GM12874 (cell line): ENCODE measurements at regions not wholly inside any gene's neighbourhood (a gene's known extent, or its start where the extent isn't known, plus 50 kb on each side); places are given as distances from the start of the nearest gene placed in this dataset.

Experiments
- TF ChIP-seq, protein P1 (sequence below): IDR thresholded peaks from 2 replicates; pipeline ENCODE4 v1.5.1; 2011; ENCODE audit warnings: low read depth, mild to moderate bottlenecking, control low read depth, low read length, moderate library complexity; ENCODE audit not compliant: insufficient read depth

DNA sequence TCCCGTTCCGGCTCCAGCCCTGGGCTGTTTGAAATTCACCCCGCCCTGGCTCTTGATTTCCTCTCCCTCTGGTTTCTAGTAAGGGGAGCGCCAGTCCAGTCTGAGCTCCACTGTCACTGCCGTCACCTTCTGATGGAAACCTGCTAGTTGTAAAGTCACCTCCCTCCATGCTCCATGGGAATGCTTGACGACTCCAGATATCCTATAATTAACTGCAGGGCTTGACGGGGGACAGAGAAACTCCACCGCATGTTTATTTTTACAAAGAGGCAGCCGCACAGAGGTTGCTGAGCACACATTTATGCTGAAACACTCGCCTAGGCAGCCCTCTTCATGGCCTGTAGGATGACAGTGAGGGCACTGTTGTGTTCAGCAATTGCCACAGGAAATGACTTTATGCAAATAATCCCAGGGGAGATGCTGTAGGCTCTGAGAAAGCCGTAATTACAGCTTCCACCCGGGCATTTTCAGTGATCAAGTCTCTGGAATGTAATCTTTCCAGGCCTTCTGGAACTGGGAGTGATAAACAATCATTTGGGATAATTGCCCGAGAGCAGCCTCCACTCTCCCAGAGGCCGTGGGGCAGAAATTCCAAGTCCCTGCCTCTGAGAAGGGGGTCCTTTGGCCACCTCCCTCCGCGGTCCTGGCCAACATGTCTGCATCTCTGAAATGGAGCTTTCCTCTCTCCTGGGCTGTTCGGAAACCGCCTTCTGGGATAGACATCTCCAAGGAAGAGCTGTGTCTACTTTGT lies 300.5 kb downstream of the KLF6 start:
- TF ChIP-seq, protein P1, sequence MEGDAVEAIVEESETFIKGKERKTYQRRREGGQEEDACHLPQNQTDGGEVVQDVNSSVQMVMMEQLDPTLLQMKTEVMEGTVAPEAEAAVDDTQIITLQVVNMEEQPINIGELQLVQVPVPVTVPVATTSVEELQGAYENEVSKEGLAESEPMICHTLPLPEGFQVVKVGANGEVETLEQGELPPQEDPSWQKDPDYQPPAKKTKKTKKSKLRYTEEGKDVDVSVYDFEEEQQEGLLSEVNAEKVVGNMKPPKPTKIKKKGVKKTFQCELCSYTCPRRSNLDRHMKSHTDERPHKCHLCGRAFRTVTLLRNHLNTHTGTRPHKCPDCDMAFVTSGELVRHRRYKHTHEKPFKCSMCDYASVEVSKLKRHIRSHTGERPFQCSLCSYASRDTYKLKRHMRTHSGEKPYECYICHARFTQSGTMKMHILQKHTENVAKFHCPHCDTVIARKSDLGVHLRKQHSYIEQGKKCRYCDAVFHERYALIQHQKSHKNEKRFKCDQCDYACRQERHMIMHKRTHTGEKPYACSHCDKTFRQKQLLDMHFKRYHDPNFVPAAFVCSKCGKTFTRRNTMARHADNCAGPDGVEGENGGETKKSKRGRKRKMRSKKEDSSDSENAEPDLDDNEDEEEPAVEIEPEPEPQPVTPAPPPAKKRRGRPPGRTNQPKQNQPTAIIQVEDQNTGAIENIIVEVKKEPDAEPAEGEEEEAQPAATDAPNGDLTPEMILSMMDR, result no peak

DNA sequence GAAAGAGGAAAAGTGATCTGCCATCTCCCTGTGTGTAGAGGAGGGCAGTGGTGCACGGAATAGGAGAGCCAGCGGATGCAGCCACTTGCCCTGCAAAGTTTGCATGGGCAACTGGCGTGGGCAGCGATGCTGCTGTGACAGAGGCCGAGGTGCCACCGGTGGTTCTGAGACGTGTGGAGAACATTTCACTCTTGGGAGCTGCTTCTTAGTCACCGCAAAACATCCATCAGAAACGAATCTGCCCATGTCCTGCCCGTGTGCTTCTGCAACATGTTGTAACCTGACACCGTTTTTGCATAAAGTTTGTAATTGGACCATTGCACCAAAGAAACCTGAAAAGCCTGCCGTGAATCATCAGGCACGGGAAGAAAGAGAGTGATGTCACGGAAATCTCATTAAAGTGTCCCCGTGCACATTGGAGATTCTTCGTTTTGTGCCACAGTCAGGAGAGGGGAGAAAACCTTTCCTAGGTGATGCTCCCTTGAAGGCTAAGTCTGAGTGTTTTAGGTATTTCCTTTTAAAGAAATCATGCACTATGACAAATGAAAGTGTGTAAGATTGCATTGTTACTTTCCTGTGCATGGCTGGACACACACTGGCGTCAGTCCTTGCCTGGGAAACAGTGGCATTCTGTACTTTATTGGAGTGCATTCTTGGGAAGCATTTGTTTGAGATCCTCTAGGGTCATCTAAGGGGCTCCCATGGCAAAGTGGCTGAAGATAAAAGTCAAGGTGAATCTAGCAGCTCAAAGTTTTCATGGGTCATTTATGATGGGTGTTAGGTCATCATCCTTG lies 302.6 kb downstream of the KLF6 start:
- TF ChIP-seq, protein P1, result no peak

DNA sequence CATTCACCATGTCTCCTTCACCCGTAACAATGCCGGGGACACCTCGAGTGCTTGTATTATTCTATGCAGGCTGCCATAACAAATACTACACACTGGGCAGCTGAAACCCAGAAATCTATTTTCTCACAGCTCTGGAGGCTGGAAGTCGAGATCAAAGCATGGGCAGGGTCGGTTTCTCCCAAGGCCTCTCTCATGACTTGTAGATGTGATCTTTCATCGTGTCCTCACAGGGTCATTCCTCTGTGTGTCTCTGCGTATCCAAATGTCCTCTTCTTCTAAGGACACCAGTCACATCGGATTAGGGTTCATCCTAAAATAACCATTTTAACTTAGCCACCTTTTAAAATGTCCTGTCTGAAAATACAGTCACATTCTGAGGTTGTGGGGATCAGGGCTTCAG lies 303.5 kb downstream of the KLF6 start:
- TF ChIP-seq, protein P1, result no peak

DNA sequence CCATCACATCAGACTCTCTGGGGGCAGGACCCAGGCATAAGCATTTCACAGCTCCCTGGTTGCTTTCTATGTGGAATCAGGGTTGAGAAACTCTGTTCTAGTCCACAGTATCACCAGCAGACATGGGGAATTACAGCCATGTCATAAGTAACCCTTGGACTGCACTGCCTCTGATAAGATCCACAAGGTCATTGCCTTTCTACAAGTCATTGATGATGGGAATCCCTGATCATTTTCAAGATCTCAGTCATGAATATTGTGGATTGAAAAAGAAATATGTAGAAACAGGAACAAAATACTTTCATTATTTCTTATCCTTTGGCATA lies 304.1 kb downstream of the KLF6 start:
- TF ChIP-seq, protein P1, result no peak

DNA sequence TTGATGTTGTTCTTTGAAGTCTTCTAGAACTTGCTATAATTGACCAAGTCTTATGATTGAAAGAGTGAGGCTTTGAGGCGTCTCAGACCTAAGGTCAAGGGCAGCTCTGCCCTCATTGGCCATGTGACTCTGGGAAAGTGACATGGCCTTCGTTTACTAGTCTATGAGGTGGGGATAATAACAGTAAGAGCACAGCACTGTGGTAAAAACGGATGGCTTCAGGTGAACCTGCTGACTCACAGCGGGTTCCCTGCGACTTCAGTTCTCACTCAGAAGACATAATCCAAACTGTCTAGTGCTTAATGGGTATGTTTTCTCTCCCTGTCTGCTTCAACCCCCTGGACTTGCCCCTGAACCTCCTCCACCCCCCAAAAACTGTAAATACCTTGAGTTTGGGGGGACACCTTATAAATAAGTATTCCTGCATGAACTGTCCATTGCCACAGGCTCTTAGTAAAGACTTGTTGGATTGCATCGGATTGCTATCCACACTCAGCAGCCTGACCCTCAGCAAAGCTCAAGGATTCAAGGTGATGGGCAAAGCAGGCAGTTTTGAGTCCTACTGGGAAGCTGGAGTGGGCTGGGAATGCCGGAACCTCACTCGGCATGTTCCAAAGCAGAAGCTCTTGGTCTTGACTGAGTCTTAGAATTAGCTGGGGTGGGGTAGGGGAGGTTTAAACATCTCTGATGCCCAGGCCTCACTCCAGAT lies 304.6 kb downstream of the KLF6 start:
- TF ChIP-seq, protein P1, result no peak

DNA sequence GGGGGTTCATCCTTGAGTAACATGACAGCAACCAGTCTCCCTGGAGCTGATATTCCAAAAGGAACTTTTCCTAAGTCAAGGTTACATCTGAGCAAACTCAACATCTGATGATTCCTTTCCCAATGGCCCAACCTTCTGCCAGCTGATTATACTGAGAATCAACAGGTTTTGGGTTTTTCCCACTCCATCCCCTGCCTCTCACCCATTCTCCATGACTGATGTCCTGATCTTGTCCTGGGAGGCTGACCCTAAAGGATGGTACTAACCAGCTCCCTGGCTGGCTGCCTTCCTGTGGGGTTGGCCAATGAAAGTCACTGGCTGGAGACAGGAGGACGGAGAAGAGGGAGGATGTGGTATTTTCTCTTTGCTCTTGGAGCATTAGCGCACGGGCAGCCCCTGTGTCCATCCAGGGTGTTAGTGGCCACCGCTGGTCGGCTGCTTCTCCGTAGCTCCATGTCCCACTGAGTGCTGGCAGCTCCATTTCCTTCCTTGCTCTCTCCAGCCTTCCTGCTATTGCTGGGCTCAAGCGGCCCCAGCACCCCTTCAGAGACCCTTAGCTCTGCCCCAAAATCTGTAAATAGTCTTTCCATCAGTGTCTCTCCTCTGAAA lies 306.2 kb upstream of the PITRM1 start:
- TF ChIP-seq, protein P1, result no peak

DNA sequence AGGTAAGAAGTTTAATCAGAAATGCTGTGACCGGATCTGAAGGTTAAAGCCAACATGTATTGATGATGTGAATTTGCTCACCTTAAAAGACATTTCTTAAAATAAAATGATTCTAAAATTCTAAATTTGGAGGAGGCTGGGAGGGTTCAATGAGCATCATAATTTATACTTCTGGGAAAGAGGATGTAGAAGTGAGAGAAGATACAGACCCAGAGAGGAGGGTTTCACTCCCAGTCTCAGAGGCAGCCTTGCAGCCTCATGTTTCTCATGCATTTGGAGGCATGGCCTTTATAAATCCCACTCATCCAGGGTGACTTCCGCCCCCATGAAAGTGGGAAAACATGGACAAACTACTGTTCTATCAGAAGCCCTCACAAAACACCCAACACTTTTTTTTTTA lies 305.6 kb upstream of the PITRM1 start:
- TF ChIP-seq, protein P1, result no peak
